GM18868 (cell line): ENCODE measurements at regions not wholly inside any gene's neighbourhood (a gene's known extent, or its start where the extent isn't known, plus 50 kb on each side); places are given as distances from the start of the nearest gene placed in this dataset.

Experiments used
- ATAC-seq: cut with Tn5 transposase; IDR thresholded peaks from one replicate; pipeline ENCODE4 v1.9.1; 2021; ENCODE audit warnings: mild to moderate bottlenecking, moderate library complexity; ENCODE audit not compliant: unreplicated experiment

DNA sequence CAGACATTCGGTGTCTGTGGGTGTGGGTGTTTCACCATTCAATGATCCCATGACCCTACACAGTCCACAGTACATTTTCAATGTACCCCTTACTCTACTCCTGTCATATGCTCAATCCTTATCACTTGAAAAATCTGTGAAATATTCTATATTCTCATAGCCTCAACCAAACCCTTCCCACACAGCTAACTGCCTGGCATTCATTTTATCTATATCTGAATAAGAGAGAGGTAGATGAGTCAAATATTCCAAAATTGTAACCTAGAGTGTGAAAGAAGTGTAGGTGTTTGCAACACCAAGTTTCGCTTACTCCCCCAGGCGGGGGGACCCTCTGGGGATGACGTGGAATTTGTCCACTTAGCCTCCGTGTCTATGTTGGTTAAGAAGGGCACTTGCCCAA, 354.8 kb downstream of the ETS1 start:
- no peak for ATAC-seq

DNA sequence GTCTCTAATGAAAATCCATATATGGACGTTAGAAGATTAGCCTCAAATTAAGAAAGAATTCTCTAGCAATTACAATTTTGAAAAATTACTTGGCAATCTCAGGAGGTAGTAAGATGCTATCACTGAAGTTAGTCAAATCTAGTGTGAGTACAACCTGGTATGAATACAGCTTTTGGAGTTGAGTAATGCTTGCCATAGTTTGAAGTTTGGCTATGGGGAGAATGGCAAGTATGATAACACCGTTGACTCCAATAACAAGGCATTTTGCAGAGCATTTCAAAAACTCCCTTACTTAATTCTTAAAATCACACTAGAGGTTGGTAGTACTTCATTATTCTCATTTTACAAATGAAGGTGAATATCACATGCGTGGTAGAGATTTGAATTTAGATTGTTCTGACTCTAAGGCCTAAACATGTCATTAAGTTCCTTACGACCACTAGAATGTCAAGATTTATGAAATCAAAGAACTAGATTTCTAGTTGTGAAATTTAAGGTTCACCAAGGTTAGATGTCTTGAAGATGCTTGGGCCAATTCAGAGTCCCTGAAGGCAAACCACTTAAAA, 355.4 kb downstream of the ETS1 start:
- ATAC-seq: no peak

DNA sequence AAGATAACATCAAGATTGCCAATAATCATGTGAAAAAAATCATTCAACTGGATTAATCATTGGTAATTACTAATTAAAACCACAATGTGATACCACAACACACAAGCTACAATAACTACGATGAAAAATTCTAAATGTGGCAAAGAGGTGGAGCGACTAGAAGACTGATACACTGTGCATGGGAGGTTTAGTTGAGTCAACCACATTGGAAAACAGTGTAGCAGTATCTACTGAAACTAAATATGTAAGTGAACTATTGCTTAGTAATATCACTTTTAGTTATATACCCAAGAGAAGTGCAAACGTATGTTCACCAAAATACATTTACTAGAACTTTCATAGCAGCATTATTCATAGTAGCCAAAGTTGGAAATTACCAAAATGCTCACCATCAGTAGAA, 359.9 kb downstream of the ETS1 start:
- ATAC-seq: no peak

DNA sequence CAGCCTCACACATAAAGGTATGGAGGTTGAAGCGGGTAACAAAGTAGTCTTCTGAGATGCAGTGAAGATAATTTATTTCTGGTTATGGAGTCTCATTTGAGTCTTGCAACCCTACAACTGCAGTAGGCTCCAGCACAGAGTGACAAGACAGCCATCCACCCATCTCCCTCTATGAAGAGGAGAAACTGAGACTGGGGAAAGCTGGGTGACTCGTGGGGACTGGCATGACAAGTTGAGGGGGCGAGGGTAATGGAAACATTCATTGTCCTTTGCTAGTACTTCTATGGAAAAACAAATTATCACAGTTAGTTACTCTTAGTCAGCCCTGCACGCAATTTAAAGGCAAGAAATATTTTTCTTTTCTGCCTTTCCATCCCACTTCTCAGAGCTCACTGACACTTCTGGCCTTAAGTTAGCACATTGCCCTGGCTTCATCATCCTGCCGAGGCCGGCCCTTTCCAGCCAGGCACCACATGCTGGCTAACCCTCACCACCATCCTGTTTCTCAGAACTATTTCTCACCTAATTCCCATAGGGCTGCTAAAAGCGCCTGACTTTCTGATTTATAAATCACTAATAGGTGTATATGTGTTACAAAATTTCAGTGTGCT, 361.1 kb downstream of the ETS1 start:
- ATAC-seq: no peak

DNA sequence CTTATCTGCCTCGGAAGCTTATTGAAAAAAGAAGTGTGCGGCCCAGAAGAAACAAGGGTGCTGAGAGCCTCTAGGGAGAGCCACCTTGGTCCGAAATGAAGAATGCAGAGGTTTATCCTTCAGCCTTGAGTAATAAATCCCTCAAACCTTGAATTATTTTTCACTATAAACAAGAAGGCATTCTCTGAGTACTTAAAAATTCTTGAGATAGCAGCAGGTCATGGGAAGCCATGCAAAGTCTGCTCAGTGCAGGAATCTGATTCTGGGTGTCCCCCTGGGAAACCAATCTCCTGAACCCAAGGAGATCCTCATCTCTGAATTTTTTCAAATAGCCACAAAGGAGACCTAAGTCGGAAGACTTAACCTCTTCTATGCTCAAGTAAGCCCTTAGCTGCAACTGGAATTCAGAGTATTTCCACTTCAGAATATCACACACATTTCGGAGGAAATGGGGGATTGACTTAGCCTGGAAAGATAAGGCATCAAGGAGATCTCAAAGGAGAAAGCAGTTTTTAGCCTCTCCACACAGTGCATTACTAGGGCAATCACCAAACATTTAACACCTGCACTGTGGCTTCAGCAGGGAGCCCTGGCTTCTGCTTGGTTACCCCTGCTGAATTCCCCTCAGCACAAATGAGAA, 365.0 kb downstream of the ETS1 start:
- ATAC-seq: no peak

DNA sequence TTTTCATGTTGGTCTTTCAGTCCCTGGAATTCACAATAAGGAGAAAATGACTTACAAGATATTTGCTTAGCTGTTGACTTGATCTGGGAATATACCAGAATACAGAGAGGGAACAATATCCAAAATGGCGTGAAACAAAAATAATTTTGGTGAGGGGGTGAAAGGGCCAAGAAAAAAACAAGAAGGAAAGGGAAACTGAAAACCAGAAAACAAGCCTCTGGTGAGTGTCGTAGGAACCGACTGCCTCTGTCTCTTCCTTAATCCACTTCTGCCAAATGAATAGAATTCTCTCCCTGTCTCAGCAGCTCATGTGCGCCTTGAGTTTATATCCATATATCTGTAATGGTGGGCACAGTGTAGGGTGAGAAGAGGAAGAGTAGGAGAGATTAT, 367.6 kb downstream of the ETS1 start:
- ATAC-seq: no peak

DNA sequence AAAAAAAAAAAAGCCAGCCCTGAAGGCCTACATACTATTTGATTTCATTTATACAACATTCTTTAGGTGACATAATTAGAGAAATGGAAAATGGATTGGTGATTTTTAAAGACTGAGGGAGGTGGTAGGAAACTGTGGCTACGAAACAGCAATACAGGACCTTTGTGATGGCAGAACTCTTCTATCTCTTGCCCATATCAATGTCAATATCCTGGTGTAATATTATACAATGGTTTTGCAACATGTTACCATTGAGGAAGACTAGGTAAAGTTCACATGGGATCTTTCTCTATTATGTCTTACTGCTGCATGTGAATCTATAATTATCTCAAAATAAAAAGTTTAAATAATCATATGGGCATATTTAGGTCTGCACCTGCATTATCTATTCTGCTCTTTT, 371.2 kb downstream of the ETS1 start:
- ATAC-seq: no peak

DNA sequence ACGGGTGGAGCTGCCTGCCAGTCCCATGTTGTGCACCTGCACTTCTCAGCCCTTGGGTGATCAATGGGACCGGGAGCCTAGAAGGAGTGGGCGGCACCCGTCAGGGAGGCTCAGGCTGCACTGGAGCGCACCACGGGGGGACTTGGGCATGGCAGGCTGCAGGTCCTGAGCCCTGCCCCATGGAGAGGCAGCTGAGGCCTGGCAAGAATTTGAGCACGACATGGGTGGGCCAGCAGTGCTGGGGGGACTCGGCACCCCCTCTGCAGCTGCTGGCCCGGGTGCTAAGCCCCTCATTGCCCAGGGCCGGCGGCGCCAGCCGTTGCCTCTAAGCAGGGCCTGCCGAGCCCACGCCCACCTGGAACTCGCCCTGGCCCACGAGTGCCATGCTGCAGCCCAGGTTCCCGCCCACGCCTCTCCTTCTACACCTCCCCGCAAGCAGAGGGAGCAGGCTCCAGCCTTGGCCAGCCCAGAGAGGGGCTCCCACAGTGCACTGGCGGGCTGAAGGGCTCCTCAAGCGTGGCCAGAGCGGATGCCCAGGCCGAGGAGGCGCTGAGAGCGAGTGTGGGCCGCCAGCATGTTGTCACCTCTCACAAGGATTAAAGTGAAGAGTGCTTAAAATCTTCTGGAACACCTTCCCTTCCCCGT, 372.0 kb downstream of the ETS1 start:
- no peak for ATAC-seq

DNA sequence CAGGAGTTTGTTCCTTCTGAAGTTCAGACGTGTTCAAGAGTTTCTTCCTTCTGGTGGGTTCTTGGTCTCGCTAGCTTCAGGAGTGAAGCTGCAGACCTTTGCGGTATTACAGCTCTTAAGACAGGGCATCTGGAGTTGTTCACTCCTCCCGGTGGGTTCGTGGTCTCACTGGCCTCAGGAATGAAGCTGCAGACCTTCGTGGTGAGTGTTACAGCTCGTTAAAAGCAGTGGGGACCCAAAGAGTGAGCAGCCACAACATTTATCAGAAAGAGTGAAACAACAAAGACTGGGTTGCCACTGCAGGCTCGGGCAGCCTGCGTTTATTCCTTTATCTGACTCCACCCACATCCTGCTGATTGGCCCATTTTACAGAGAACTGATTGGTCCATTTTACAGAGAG, 373.1 kb downstream of the ETS1 start:
- ATAC-seq: no peak

DNA sequence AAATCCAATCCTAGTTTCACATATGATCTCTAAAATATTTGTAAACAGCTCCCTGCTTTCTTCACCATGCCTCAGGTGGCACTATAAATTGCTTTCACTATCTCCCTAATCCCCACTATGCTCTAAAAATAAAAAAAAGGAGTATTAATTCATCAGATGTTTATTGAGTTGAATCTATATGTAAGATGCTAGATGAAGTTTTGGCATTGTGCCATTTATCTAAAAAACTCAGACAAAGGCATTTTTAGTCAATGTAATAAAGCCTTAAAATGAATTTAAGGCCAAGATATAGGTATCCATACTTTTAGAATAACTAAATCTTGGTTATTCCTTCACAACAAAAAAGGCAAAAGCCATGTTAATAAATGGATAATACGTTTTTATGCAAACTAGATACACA, 373.9 kb downstream of the ETS1 start:
- no peak for ATAC-seq

DNA sequence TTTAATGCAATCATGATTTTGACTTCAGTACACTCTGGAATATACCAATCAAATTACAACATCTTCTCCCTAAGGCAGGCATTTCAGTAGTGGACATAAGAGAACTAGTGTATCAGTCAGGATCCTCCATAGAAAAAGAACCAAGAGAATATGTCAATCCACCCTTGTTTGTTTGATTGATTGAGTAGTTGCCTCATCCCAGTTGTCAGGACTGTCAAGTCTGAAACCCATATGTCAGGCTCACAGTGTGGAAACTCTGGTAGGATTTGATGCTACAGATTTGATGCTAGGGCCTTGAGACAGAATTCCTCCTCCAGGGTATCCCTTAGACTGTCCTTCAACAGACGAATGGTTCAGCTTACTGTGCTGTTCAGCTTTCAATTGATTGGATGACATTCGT, 375.0 kb downstream of the ETS1 start:
- ATAC-seq: no peak

DNA sequence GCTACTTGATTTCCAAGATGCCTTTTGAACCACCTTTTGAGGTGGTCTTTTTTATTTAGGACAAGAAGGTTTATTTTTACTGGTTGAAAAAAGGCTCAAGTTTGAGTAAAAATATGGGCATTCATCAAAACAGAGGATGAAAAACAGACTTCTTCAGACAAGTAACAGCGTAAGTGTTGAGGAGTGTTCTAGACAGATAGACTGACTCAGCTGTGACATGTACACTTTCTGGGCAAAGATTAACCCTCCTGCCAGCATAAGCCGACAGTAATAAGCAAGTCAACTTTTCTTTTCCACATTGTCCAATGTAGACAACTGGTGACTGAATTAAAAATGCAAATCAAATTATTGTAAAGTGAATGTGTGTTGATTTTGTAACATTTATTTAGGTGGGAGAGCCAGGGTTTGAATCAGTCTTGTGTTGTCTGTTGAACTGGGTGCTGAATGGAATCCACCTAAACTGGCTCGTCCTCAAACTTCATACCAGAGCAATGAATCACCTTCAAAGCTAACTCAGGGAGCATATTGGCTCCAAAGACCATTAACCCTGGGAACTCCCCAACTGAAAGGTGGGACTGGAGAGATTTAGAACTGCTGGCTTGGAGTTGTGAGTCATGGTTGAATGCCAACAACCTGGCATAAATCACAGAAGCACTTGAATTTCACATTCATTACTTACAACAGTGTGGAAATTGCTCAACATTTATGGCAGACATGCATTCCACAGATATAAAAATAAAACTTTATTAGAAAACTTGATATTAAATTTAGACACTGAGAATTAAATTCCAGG, 377.0 kb downstream of the ETS1 start:
- no peak for ATAC-seq

DNA sequence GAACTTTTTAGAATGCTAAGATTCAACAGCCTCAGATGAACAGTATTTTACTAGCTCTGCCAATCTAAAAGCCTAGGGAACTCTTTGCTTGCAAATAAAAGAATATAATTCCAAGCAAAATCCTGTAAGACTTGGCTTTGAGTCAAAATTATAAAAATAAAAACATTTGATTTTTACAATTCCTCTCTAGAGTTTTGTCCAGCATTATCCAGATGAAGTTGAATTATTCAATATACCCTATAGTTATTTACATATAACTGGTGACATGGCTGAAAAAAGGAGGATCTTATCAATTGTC, 378.3 kb downstream of the ETS1 start:
- ATAC-seq: no peak

DNA sequence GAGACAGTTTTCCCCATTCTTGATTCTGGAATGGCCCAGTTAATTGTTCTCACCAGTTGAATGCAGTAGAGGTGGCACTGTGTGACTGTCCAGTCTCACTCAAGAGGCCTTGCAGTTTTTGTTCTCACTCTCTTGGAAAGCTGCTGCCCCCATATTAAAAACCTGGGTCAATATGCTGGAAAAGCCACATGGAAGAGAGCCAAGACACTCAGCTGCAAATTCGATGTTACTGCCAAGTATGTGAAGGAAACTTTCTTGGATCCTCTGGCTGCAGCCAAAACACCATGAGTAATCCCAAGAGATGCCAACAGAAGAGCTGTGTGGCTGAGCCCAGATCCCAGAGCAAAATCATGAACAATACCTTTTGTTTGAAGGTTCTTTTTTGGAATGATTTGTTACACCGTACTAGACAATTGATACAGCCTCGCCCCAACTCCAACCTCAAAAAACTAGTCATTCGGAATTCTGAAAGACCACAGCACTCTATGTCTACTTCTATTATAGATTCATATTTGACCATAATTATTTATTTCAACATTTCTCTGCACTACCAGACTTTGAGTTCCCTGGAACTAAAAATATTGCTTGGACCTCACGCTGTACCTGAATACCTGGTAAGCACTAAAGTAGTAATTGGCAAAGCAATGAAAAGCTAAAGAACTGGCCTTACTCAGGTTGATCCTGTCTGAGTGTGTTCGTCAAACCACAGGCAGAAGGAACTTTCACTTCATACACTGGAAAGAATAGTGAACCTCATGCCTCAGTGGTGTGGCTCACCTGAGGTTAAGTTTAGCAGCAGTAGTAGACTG, 378.8 kb downstream of the ETS1 start:
- ATAC-seq: no peak

DNA sequence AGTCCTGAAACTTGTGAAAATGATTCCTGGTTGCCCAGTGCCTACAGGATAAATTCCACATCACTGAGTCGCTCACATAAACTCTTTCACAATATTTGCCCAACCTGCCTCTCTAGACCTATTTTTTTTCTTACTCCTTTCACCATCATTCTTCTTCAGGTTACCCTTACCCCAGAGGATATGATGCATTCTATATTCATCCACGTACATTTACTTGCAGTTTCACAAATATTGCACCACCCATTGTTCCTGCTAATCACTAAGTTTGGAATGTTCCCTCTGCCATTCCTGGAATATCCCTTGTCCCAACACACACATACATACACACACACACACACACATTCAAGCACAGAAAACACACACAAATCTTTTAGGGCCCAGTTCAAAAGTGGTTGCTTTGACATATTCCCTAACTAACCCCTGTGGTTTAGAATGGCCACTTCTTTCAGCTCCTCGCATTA, 379.5 kb downstream of the ETS1 start:
- ATAC-seq: no peak

DNA sequence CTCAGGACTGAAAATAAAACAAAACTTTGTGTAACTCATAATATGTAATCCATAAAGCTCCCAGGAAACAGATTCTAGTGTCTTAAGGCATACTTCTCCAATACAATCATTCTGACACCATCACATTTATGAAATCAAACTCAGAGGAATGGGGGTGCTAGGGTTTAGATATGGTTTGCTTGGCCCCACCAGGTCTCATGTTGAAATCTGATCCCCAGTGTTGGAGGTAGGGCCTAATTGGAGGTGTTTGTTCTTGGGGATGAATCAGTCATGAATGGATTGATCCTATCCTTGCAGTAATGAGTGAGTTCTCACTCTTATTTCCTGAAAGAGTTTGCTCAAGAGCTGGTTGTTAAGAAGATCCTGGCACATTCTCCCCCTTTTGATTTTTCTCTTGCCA, 380.9 kb downstream of the ETS1 start:
- ATAC-seq: no peak

DNA sequence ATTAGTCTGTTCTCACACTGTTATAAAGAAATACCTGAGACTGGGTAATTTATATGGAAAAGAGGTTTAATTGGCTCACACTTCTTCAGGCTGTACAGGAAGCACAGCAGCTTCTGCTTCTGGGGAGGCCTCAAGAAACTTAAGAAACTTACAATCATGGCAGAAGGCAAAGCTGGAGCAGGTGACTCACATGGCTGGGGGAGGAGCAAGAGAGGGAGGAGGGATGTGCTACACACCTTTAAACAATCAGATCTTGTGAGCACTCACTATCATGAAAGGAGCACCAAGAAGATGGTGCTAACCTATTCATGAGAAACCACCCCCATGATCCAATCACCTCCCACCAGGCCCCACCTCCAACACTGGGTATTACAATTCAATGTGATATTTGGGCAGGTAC, 381.6 kb downstream of the ETS1 start:
- no peak for ATAC-seq

DNA sequence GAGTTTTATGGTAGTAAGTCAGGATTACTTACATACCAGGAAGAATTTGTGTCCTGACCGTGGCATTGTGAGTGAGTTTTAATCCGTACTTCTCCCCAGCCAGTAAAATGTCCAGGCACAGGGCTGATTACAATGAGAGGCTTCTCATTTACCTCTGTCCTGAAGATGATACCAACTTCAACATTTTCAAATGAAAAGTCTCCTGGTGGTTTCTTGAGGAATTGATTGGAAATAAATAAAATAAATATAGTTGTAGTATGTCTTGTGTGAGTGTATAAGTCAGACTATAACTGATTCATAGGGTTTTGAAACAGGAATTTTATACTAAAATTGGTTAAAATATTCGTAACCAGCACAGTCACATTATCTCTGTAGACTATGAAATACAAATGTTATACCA, 382.5 kb downstream of the ETS1 start:
- no peak for ATAC-seq

DNA sequence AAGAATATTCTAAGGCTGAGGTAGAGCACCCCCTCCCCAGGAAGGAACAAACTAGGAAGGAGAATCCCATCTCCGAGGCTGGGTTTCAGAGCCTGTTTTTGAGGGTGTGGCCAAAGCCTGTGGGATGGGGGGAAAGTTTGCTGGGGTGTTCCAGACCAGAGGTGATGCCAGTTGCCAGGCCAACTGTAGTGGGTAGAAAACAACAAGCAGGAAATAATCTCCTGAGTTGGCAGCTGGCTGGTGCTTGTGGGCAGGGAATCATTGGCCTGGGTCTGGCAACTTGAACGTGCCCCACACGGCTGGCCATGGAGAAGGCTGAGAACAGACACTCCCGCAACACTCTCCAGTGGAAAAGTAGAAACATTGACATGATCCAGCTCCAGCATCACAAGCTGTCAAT, 385.6 kb downstream of the ETS1 start:
- ATAC-seq: no peak

DNA sequence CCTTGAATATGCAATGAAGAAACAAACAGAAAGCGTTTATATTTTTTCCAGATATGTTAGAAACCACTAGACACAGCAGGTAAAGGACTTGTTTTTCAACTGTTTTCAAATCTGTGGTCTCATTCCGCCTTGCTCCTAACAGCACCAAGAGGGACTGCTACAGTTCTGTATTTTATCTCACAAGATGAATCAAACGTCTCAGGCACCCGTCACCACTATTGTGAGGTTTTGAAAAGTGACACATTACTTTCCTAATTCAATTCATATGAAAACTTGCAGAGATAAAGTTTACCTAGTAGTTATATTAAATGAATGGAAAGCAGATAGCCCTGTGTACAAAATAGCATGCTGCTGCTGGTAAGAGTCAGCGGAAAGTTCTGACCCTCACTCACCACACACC, 386.3 kb downstream of the ETS1 start:
- no peak for ATAC-seq

DNA sequence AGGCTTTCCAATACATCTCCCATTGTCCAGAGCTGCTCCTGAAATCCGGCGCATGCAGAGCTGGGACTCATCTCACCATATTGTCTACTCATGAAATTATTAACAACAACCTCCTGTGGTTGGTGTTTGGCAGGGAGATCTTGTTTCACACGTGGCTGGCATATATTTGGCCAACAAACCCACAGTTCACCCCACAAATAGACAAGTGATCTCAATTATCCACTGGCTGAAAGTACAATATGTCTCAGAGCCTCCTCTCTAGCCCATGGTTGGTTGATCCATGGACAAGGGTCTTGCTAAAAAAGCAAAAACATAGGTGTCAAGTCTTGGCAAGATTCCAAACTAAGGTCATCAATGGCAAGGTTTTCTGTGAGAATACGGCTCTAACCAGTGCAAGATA, 386.9 kb downstream of the ETS1 start:
- no peak for ATAC-seq
